Fibroblast of lung (primary cell): ENCODE measurements at regions not wholly inside any gene's neighbourhood (a gene's known extent, or its start where the extent isn't known, plus 50 kb on each side); places are given as distances from the start of the nearest gene placed in this dataset.

Experiments
- EZH2 ChIP-seq: IDR thresholded peaks from 2 replicates; pipeline ENCODE4 v1.5.1; 2012; ENCODE audit warnings: low read length, control low read depth, mild to moderate bottlenecking; ENCODE audit errors: missing control alignments
- TF ChIP-seq, protein P1 (sequence below), 2 donors: IDR thresholded peaks in 1 of 2; conservative IDR thresholded peaks in 1 of 2; 1 replicate in 1 of 2; 2 replicates in 1 of 2; pipeline ENCODE4 v1.5.1; 2011 to 2012; ENCODE audit warnings: low read length in 2 of 2, control low read depth in 1 of 2, inconsistent platforms in 1 of 2, low read depth in 1 of 2, mild to moderate bottlenecking in 1 of 2

DNA sequence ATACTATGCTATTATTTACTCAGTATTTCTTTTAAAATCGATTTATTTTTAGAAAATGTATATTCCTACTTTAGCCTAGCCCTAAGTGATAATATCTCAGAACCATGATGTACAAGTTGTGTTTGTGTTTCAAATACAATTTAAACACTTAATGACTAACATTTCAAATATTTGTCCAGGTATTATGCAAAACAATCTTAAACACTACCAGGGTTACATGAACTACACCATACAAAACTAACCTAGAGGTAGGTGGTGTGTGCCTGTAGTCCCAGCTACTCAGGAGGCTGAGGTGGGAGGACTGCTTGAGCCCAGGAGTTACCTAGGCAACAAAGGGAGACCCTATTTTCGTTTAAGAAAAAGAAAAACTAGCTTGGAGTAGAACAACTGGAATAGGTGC, 83.0 kb upstream of the TMEM33 start:
- TF ChIP-seq EZH2 = no peak
- TF ChIP-seq, protein P1, sequence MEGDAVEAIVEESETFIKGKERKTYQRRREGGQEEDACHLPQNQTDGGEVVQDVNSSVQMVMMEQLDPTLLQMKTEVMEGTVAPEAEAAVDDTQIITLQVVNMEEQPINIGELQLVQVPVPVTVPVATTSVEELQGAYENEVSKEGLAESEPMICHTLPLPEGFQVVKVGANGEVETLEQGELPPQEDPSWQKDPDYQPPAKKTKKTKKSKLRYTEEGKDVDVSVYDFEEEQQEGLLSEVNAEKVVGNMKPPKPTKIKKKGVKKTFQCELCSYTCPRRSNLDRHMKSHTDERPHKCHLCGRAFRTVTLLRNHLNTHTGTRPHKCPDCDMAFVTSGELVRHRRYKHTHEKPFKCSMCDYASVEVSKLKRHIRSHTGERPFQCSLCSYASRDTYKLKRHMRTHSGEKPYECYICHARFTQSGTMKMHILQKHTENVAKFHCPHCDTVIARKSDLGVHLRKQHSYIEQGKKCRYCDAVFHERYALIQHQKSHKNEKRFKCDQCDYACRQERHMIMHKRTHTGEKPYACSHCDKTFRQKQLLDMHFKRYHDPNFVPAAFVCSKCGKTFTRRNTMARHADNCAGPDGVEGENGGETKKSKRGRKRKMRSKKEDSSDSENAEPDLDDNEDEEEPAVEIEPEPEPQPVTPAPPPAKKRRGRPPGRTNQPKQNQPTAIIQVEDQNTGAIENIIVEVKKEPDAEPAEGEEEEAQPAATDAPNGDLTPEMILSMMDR (conservative IDR thresholded peaks at IDR 0.05 in 1 of 2, IDR thresholded peaks at IDR 0.05 in 1 of 2; ENCODE audit: low read depth in 1 of 2, low read length in 2 of 2) = no peak
